HEK293 (cell line): ENCODE measurements at regions not wholly inside any gene's neighbourhood (a gene's known extent, or its start where the extent isn't known, plus 50 kb on each side); places are given as distances from the start of the nearest gene placed in this dataset.

Experiments used
- CTCF ChIA-PET: fragments of 350-600 bp; formaldehyde crosslinking; extraction: SDS; loops from one replicate; lab custom pipeline; 2021; ENCODE audit warnings: antibody characterized with exemption; lab: Yijun Ruan, JAX
- POLR2A ChIA-PET: fragments of 300-600 bp; formaldehyde crosslinking; extraction: SDS; loops from one replicate; lab custom pipeline; 2020; ENCODE audit warnings: antibody characterized with exemption, inconsistent platforms; lab: Yijun Ruan, JAX
- H3K27ac ChIP-seq: fragments of 200-500 bp; sonication (Bioruptor generic); 2 replicates; pipeline ENCODE4 v1.5.1; 2014; ENCODE audit warnings: low read depth, low read length, control low read depth, inconsistent platforms; ENCODE audit errors: extremely low read depth
- H3K36me3 ChIP-seq, 2 experiments: fragments of 200-500 bp in 1 of 2; sonication (Bioruptor generic) in 1 of 2; 1 replicate in 1 of 2; 2 replicates in 1 of 2; pipeline ENCODE4 v1.5.1; 2014 to 2017; ENCODE audit warnings: inconsistent platforms in 2 of 2, low read length in 2 of 2; ENCODE audit not compliant: control insufficient read depth in 2 of 2, insufficient read depth in 1 of 2
- H3K4me1 ChIP-seq: fragments of 200-500 bp; sonication (Bioruptor generic); 2 replicates; pipeline ENCODE4 v1.5.1; 2014; ENCODE audit warnings: mild to moderate bottlenecking, low read length, inconsistent platforms; ENCODE audit not compliant: control insufficient read depth, insufficient read depth
- H3K4me3 ChIP-seq: 2 replicates; pipeline ENCODE4 v1.5.1; 2011; ENCODE audit warnings: low read depth, mild to moderate bottlenecking, control low read depth, low read length, moderate library complexity
- H3K9me3 ChIP-seq: fragments of 200-500 bp; sonication (Bioruptor generic); 2 replicates; pipeline ENCODE4 v1.5.1; 2014; ENCODE audit warnings: low read depth, low read length, inconsistent platforms; ENCODE audit not compliant: control insufficient read depth, insufficient read depth
- KLF1 ChIP-seq: fragments of 450-650 bp; formaldehyde crosslinking; IDR thresholded peaks from 2 replicates; pipeline ENCODE4 v1.5.1; 2016; ENCODE audit warnings: missing biosample characterization, missing genetic modification characterization
- MZF1 ChIP-seq: fragments of 450-650 bp; formaldehyde crosslinking; IDR thresholded peaks from 2 replicates; pipeline ENCODE4 v1.5.1; 2017; ENCODE audit warnings: missing biosample characterization, missing genetic modification characterization, borderline replicate concordance
- ZEB2 ChIP-seq: fragments of 450-650 bp; formaldehyde crosslinking; IDR thresholded peaks from 2 replicates; pipeline ENCODE4 v1.5.1; 2016; ENCODE audit warnings: missing biosample characterization, missing genetic modification characterization
- ZFP69B ChIP-seq: fragments of 450-650 bp; formaldehyde crosslinking; IDR thresholded peaks from 2 replicates; pipeline ENCODE4 v1.5.1; 2016; ENCODE audit warnings: missing biosample characterization, missing genetic modification characterization
- ZNF10 ChIP-seq: fragments of 450-650 bp; formaldehyde crosslinking; IDR thresholded peaks from 2 replicates; pipeline ENCODE4 v1.5.1; 2017; ENCODE audit warnings: missing biosample characterization, missing genetic modification characterization
- ZNF114 ChIP-seq: fragments of 450-650 bp; formaldehyde crosslinking; IDR thresholded peaks from 2 replicates; pipeline ENCODE4 v1.5.0; 2017; ENCODE audit warnings: missing biosample characterization, missing genetic modification characterization
- ZNF211 ChIP-seq: fragments of 450-650 bp; formaldehyde crosslinking; IDR thresholded peaks from 2 replicates; pipeline ENCODE4 v1.5.1; 2016; ENCODE audit warnings: low read depth, missing biosample characterization, missing genetic modification characterization
- ZNF292 ChIP-seq: fragments of 450-650 bp; formaldehyde crosslinking; IDR thresholded peaks from 2 replicates; pipeline ENCODE4 v1.5.1; 2016; ENCODE audit warnings: low read depth, missing biosample characterization, missing genetic modification characterization, borderline replicate concordance
- ZNF48 ChIP-seq: fragments of 450-650 bp; formaldehyde crosslinking; IDR thresholded peaks from 2 replicates; pipeline ENCODE4 v1.5.1; 2016; ENCODE audit warnings: missing biosample characterization, missing genetic modification characterization
- ZNF621 ChIP-seq: fragments of 450-650 bp; formaldehyde crosslinking; IDR thresholded peaks from 2 replicates; pipeline ENCODE4 v1.5.1; 2017; ENCODE audit warnings: missing biosample characterization, missing genetic modification characterization
- ZNF654 ChIP-seq: fragments of 450-650 bp; formaldehyde crosslinking; IDR thresholded peaks from 2 replicates; pipeline ENCODE4 v1.5.1; 2016; ENCODE audit warnings: low read depth, missing biosample characterization, missing genetic modification characterization
- ZNF664 ChIP-seq: fragments of 450-650 bp; formaldehyde crosslinking; IDR thresholded peaks from 2 replicates; pipeline ENCODE4 v1.5.1; 2016; ENCODE audit warnings: missing biosample characterization, missing genetic modification characterization
- ZNF747 ChIP-seq: fragments of 450-650 bp; formaldehyde crosslinking; IDR thresholded peaks from 2 replicates; pipeline ENCODE4 v1.5.1; 2016; ENCODE audit warnings: missing biosample characterization, missing genetic modification characterization
- ZNF843 ChIP-seq: fragments of 450-650 bp; formaldehyde crosslinking; IDR thresholded peaks from 2 replicates; pipeline ENCODE4 v1.5.1; 2016; ENCODE audit warnings: missing biosample characterization, missing genetic modification characterization
- ZSCAN23 ChIP-seq: fragments of 450-650 bp; formaldehyde crosslinking; IDR thresholded peaks from 2 replicates; pipeline ENCODE4 v1.5.1; 2016; ENCODE audit warnings: missing biosample characterization, missing genetic modification characterization
- TF ChIP-seq, protein P1 (sequence below): fragments of 450-650 bp; formaldehyde crosslinking; IDR thresholded peaks from 2 replicates; pipeline ENCODE4 v1.5.1; 2016; ENCODE audit warnings: missing biosample characterization, missing genetic modification characterization, borderline replicate concordance
- TF ChIP-seq, protein P2 (sequence below): fragments of 450-650 bp; formaldehyde crosslinking; IDR thresholded peaks from 2 replicates; pipeline ENCODE4 v1.5.1; 2016; ENCODE audit warnings: missing biosample characterization, missing genetic modification characterization
- TF ChIP-seq, protein P3 (sequence below): fragments of 450-650 bp; formaldehyde crosslinking; IDR thresholded peaks from 2 replicates; pipeline ENCODE4 v1.5.1; 2016; ENCODE audit warnings: missing biosample characterization, missing genetic modification characterization
- TF ChIP-seq, protein P4 (sequence below): fragments of 450-650 bp; formaldehyde crosslinking; optimal IDR thresholded peaks from 2 replicates; pipeline ENCODE3; 2016; ENCODE audit warnings: missing biosample characterization, mild to moderate bottlenecking, missing genetic modification characterization
- TF ChIP-seq, protein P5 (sequence below): fragments of 450-650 bp; formaldehyde crosslinking; IDR thresholded peaks from 2 replicates; pipeline ENCODE4 v1.5.1; 2016; ENCODE audit warnings: missing biosample characterization, missing genetic modification characterization
- TF ChIP-seq, protein P6 (sequence below): fragments of 450-650 bp; formaldehyde crosslinking; IDR thresholded peaks from 2 replicates; pipeline ENCODE4 v1.5.1; 2017; ENCODE audit warnings: missing biosample characterization, missing genetic modification characterization

DNA sequence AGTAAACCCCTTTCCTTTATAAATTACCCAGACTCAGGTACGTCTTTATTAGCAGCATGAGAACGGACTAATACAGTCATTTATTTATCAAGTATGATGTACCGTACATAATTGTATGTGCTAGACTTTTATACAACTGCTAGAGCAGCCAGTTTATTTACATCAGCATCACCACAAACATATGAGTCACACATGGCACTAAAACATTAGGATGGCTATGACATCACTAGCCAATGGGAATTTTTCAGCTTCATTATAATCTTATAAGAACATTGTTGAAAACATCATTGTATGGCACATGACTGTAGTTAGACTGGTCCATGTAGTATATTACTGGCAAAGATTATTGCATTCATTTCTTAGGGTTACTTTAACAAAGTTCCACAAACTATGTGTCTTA is 121.7 kb downstream of the ZMAT3 start (continued):
- TF ChIP-seq, protein P1, sequence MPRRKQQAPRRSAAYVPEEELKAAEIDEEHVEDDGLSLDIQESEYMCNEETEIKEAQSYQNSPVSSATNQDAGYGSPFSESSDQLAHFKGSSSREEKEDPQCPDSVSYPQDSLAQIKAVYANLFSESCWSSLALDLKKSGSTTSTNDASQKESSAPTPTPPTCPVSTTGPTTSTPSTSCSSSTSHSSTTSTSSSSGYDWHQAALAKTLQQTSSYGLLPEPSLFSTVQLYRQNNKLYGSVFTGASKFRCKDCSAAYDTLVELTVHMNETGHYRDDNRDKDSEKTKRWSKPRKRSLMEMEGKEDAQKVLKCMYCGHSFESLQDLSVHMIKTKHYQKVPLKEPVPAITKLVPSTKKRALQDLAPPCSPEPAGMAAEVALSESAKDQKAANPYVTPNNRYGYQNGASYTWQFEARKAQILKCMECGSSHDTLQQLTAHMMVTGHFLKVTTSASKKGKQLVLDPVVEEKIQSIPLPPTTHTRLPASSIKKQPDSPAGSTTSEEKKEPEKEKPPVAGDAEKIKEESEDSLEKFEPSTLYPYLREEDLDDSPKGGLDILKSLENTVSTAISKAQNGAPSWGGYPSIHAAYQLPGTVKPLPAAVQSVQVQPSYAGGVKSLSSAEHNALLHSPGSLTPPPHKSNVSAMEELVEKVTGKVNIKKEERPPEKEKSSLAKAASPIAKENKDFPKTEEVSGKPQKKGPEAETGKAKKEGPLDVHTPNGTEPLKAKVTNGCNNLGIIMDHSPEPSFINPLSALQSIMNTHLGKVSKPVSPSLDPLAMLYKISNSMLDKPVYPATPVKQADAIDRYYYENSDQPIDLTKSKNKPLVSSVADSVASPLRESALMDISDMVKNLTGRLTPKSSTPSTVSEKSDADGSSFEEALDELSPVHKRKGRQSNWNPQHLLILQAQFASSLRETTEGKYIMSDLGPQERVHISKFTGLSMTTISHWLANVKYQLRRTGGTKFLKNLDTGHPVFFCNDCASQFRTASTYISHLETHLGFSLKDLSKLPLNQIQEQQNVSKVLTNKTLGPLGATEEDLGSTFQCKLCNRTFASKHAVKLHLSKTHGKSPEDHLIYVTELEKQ (tag by site-specific recombination): no peak
- TF ChIP-seq ZFP69B (tag by site-specific recombination) (no peak), ZNF843 (tag by site-specific recombination) (no peak), ZNF654 (tag by site-specific recombination) (no peak), MZF1 (tag by site-specific recombination) (no peak)

DNA sequence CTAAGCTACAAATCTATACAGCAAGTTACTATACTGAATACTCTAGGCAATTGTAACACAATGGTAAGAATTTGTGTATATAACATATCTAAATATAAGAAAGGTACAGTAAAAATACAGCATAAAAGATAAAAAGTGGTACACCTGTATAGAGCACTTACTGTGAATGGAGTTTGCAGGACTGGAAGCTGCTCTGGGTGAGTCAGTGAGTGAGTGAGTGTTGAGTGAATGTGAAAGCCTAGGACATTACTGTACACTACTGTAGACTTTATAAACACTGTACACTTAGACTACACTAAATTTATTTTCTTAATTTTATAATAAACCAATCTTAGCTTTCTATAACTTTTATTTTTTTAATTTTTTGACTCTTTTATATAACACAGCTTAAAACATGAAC is 123.1 kb downstream of the ZMAT3 start:
- Histone ChIP-seq H3K36me3 (no peaks in the 10 kb centered on the region), H3K27ac (no peak overlapping the region), H3K9me3 (no peaks in the 10 kb centered on the region), H3K4me3 (no peak overlapping the region), H3K4me1 (no peaks in the 10 kb centered on the region)
- ChIA-PET POLR2A (no interaction called here), CTCF (interaction anchor here (0.7 kb wide), 1 partner anchor 838 kb away, joined by 4 read pairs; no protein-coding TSS in a partner anchor)
- TF ChIP-seq ZEB2 (no peak), ZNF292 (tag by site-specific recombination) (no peak), ZNF114 (tag by site-specific recombination) (no peak), ZSCAN23 (tag by site-specific recombination) (no peak), KLF1 (tag by site-specific recombination) (no peak), ZNF621 (tag by site-specific recombination) (no peak), ZNF10 (no peak), ZNF664 (tag by site-specific recombination) (no peak), ZNF211 (tag by site-specific recombination) (no peak), ZNF747 (tag by site-specific recombination) (no peak), ZNF48 (tag by site-specific recombination) (no peak)
- TF ChIP-seq, protein P2, sequence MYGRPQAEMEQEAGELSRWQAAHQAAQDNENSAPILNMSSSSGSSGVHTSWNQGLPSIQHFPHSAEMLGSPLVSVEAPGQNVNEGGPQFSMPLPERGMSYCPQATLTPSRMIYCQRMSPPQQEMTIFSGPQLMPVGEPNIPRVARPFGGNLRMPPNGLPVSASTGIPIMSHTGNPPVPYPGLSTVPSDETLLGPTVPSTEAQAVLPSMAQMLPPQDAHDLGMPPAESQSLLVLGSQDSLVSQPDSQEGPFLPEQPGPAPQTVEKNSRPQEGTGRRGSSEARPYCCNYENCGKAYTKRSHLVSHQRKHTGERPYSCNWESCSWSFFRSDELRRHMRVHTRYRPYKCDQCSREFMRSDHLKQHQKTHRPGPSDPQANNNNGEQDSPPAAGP: no peak
- TF ChIP-seq, protein P3, sequence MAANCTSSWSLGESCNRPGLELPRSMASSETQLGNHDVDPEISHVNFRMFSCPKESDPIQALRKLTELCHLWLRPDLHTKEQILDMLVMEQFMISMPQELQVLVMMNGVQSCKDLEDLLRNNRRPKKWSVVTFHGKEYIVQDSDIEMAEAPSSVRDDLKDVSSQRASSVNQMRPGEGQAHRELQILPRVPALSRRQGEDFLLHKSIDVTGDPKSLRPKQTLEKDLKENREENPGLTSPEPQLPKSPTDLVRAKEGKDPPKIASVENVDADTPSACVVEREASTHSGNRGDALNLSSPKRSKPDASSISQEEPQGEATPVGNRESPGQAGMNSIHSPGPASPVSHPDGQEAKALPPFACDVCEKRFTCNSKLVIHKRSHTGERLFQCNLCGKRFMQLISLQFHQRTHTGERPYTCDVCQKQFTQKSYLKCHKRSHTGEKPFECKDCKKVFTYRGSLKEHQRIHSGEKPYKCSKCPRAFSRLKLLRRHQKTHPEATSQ: no peak
- TF ChIP-seq, protein P4, sequence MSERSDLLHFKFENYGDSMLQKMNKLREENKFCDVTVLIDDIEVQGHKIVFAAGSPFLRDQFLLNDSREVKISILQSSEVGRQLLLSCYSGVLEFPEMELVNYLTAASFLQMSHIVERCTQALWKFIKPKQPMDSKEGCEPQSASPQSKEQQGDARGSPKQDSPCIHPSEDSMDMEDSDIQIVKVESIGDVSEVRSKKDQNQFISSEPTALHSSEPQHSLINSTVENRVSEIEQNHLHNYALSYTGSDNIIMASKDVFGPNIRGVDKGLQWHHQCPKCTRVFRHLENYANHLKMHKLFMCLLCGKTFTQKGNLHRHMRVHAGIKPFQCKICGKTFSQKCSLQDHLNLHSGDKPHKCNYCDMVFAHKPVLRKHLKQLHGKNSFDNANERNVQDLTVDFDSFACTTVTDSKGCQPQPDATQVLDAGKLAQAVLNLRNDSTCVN (tag by site-specific recombination): no peak
- TF ChIP-seq, protein P5, sequence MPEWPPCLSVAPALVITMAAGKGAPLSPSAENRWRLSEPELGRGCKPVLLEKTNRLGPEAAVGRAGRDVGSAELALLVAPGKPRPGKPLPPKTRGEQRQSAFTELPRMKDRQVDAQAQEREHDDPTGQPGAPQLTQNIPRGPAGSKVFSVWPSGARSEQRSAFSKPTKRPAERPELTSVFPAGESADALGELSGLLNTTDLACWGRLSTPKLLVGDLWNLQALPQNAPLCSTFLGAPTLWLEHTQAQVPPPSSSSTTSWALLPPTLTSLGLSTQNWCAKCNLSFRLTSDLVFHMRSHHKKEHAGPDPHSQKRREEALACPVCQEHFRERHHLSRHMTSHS (tag by site-specific recombination): no peak
- TF ChIP-seq, protein P6, sequence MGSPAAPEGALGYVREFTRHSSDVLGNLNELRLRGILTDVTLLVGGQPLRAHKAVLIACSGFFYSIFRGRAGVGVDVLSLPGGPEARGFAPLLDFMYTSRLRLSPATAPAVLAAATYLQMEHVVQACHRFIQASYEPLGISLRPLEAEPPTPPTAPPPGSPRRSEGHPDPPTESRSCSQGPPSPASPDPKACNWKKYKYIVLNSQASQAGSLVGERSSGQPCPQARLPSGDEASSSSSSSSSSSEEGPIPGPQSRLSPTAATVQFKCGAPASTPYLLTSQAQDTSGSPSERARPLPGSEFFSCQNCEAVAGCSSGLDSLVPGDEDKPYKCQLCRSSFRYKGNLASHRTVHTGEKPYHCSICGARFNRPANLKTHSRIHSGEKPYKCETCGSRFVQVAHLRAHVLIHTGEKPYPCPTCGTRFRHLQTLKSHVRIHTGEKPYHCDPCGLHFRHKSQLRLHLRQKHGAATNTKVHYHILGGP (tag by site-specific recombination): no peak
